Tibial nerve (tissue), 4 donors: ENCODE measurements at regions not wholly inside any gene's neighbourhood (a gene's known extent, or its start where the extent isn't known, plus 50 kb on each side); places are given as distances from the start of the nearest gene placed in this dataset.

ENCODE experiments used
- CTCF ChIP-seq, 5 experiments: fragments of 200-600 bp in 3 of 5; fragments of 450-650 bp in 2 of 5; sonication (generic) in 3 of 5; IDR thresholded peaks; one replicate each; pipeline ENCODE4 v1.5.1; 2016 to 2019; ENCODE audit warnings: antibody characterized with exemption in 5 of 5, mild to moderate bottlenecking in 3 of 5, moderate library complexity in 2 of 5
- EP300 ChIP-seq, 2 donors: sonication (generic); formaldehyde crosslinking; IDR thresholded peaks; one replicate each; pipeline ENCODE4 v1.6.1; 2017; ENCODE audit warnings: antibody characterized with exemption in 2 of 2, mild to moderate bottlenecking in 1 of 2
- POLR2A ChIP-seq, 2 donors: fragments of 450-650 bp; IDR thresholded peaks; one replicate each; pipeline ENCODE4 v1.6.1; 2017; ENCODE audit warnings: antibody characterized with exemption in 2 of 2, mild to moderate bottlenecking in 2 of 2, moderate library complexity in 2 of 2

GRCh38 chr15:29550834-29551465, 271.3 kb downstream of the TJP1 start:
- TF ChIP-seq CTCF (IDR thresholded peaks at IDR 0.05), result no peak
- TF ChIP-seq POLR2A (IDR thresholded peaks at IDR 0.05), result no peak
- no peak for TF ChIP-seq EP300 (IDR thresholded peaks at IDR 0.05)
